ENCODE measurements at regions not wholly inside any gene's neighbourhood (a gene's known extent, or its start where the extent isn't known, plus 50 kb on each side); places are given as distances from the start of the nearest gene placed in this dataset.

DNA sequence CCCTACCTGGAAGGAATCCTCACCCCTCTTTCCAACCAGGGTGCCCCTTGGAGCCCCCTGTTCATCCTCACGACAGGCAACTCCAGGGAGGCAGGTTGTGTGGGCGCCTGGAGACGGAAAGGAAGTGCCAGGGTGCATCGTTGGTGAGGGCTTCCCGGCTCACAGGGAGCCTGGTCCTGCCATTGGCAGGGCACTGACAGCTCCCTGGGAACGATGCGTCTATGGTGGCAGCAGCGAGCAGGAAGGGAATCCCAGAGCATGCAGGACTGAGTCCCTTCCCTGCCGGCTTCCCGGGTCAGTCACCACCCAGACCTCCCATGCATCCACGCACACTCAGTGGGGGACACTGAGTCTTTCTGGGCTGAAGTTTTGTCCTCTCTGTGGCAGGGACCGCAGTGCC, 117.6 kb downstream of the INHBB start:
- TF ChIP-seq, protein P1, sequence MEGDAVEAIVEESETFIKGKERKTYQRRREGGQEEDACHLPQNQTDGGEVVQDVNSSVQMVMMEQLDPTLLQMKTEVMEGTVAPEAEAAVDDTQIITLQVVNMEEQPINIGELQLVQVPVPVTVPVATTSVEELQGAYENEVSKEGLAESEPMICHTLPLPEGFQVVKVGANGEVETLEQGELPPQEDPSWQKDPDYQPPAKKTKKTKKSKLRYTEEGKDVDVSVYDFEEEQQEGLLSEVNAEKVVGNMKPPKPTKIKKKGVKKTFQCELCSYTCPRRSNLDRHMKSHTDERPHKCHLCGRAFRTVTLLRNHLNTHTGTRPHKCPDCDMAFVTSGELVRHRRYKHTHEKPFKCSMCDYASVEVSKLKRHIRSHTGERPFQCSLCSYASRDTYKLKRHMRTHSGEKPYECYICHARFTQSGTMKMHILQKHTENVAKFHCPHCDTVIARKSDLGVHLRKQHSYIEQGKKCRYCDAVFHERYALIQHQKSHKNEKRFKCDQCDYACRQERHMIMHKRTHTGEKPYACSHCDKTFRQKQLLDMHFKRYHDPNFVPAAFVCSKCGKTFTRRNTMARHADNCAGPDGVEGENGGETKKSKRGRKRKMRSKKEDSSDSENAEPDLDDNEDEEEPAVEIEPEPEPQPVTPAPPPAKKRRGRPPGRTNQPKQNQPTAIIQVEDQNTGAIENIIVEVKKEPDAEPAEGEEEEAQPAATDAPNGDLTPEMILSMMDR (IDR thresholded peaks at IDR 0.05; ENCODE audit: insufficient read depth, low read depth, low read length): no peak
- TF ChIP-seq EZH2 (IDR thresholded peaks at IDR 0.05; ENCODE audit: insufficient read depth, low read length): no peak

Measured in astrocyte (in vitro differentiated cells and primary cell).